Keratinocyte (primary cell): ENCODE measurements at regions not wholly inside any gene's neighbourhood (a gene's known extent, or its start where the extent isn't known, plus 50 kb on each side); places are given as distances from the start of the nearest gene placed in this dataset.

Experiments used
- DNase-seq: peaks from one replicate; pipeline ENCODE4 v3.0.0-alpha.2; 2011; ENCODE audit warnings: low read depth, missing footprints, low spot score
- FAIRE-seq: peaks from 2 replicates; lab custom pipeline; 2011; peaks lifted over from hg19 to GRCh38; lab: Jason Lieb, UNC
- H2AFZ ChIP-seq: 2 replicates; pipeline ENCODE4 v1.6.0; 2012; ENCODE audit warnings: low read length, control low read depth, inconsistent platforms; ENCODE audit not compliant: control insufficient read depth
- H3K27ac ChIP-seq: 2 replicates; pipeline ENCODE4 v1.5.1; 2011; ENCODE audit warnings: low read length; ENCODE audit not compliant: control insufficient read depth, insufficient read depth
- H3K27me3 ChIP-seq: 3 replicates; pipeline ENCODE4 v1.6.0; 2011; ENCODE audit warnings: low read length; ENCODE audit not compliant: control insufficient read depth, insufficient read depth; ENCODE audit errors: extremely low read depth
- H3K36me3 ChIP-seq, 2 experiments: 2 replicates in 1 of 2; 3 replicates in 1 of 2; pipeline ENCODE4 v1.5.1; 2011; ENCODE audit warnings: low read length in 2 of 2, mild to moderate bottlenecking in 1 of 2; ENCODE audit not compliant: control insufficient read depth in 2 of 2, insufficient read depth in 2 of 2; ENCODE audit errors: extremely low read depth in 1 of 2
- H3K4me1 ChIP-seq: 3 replicates; pipeline ENCODE4 v1.5.1; 2011; ENCODE audit warnings: low read length; ENCODE audit not compliant: control insufficient read depth, insufficient read depth; ENCODE audit errors: extremely low read depth
- H3K4me2 ChIP-seq: 3 replicates; pipeline ENCODE4 v1.6.0; 2011; ENCODE audit warnings: low read depth, low read length; ENCODE audit not compliant: control insufficient read depth, insufficient read depth; ENCODE audit errors: extremely low read depth
- H3K4me3 ChIP-seq, 3 experiments: fragments of 200-600 bp in 1 of 3; sonication (generic) in 1 of 3; 2 replicates in 2 of 3; 3 replicates in 1 of 3; pipeline ENCODE4 v1.5.1; 2011 to 2016; ENCODE audit warnings: low read length in 3 of 3, mild to moderate bottlenecking in 3 of 3, control low read depth in 2 of 3, inconsistent platforms in 1 of 3, low read depth in 1 of 3, mixed read lengths in 1 of 3, mixed run types in 1 of 3, moderate library complexity in 1 of 3; ENCODE audit not compliant: control insufficient read depth in 2 of 3, insufficient read depth in 2 of 3; ENCODE audit errors: extremely low read depth in 1 of 3
- H3K79me2 ChIP-seq: 2 replicates; pipeline ENCODE4 v1.6.0; 2012; ENCODE audit warnings: low read length; ENCODE audit not compliant: control insufficient read depth, insufficient read depth
- H3K9ac ChIP-seq: 3 replicates; pipeline ENCODE4 v1.6.0; 2011; ENCODE audit warnings: low read length; ENCODE audit not compliant: control insufficient read depth, insufficient read depth; ENCODE audit errors: extremely low read depth
- H3K9me1 ChIP-seq: 3 replicates; pipeline ENCODE4 v1.6.0; 2011; ENCODE audit warnings: low read length; ENCODE audit not compliant: control insufficient read depth, insufficient read depth; ENCODE audit errors: extremely low read depth
- H3K9me3 ChIP-seq: 2 replicates; pipeline ENCODE4 v1.5.1; 2012; ENCODE audit warnings: low read depth, low read length; ENCODE audit not compliant: control insufficient read depth
- H4K20me1 ChIP-seq: 3 replicates; pipeline ENCODE4 v1.6.0; 2011; ENCODE audit warnings: low read length; ENCODE audit not compliant: control insufficient read depth, insufficient read depth; ENCODE audit errors: extremely low read depth
- EZH2 ChIP-seq: IDR thresholded peaks from one replicate; pipeline ENCODE4 v1.6.1; 2012; ENCODE audit warnings: inconsistent platforms, mild to moderate bottlenecking, low read length, moderate library complexity
- dilution Hi-C: fragments of 300-500 bp; cut with MboI; formaldehyde crosslinking; loops from one replicate; pipeline ENCODE4 v1.7.0; 2020; ENCODE audit warnings: low sequenced_read_pairs; ENCODE audit not compliant: extremely low pct_ligation_motif_present
- TF ChIP-seq, protein P1 (sequence below), 3 experiments: IDR thresholded peaks in 1 of 3; conservative IDR thresholded peaks in 1 of 3; optimal IDR thresholded peaks in 1 of 3; 2 replicates in 2 of 3; 3 replicates in 1 of 3; pipeline versions ENCODE3 to v1.5.1; 2011; ENCODE audit warnings: low read length in 3 of 3, mild to moderate bottlenecking in 3 of 3, moderate library complexity in 2 of 3, control low read depth in 1 of 3, inconsistent platforms in 1 of 3; ENCODE audit not compliant: insufficient read depth in 2 of 3; ENCODE audit errors: extremely low read depth in 1 of 3

GRCh38 chr7:35474100-35474499 is 220.2 kb upstream of the TBX20 start:
- H3K79me2 ChIP-seq, result no peaks in the 10 kb centered on the region
- no peak overlapping the region for H3K4me2 ChIP-seq
- no peak for TF ChIP-seq EZH2
- DNase-seq (no peak), FAIRE-seq (no peak)
- H3K36me3 ChIP-seq, result no peaks in the 10 kb centered on the region
- dilution Hi-C loops, result no loop called here
- H2AFZ ChIP-seq, result no peak overlapping the region
- no peaks in the 10 kb centered on the region for H3K4me1 ChIP-seq
- H3K4me3 ChIP-seq, result no peak overlapping the region
- no peaks in the 10 kb centered on the region for H4K20me1 ChIP-seq
- no peaks in the 10 kb centered on the region for H3K27me3 ChIP-seq
- H3K27ac ChIP-seq, result no peak overlapping the region
- no peaks in the 10 kb centered on the region for H3K9me1 ChIP-seq
- no peak overlapping the region for H3K9ac ChIP-seq
- no peaks in the 10 kb centered on the region for H3K9me3 ChIP-seq

DNA sequence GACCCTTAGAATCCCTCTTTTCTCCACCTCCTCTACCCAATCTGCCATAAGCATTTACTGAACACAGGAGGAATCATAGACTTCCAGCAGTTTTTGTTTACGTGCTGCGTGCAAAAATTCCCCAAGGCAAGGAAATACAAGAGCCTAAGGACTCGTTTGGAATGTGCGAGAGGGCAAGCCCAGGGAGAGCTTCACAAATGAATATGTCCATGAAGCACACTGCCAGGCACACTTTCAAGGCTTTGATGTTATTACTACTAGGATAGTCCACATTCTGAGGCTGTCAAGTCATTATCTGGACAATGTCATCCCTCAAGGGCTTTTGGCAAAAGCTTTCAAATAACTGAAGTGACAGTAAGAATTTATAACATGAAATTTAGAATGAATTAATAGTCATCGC is 214.7 kb upstream of the TBX20 start:
- Histone ChIP-seq H3K27me3 (peaks cover 16% of the 10 kb centered on the region), H3K4me2 (no peak overlapping the region), H3K9ac (no peak overlapping the region), H3K79me2 (no peaks in the 10 kb centered on the region), H3K9me1 (no peaks in the 10 kb centered on the region), H3K36me3 (no peaks in the 10 kb centered on the region), H3K4me3 (no peak overlapping the region), H4K20me1 (no peaks in the 10 kb centered on the region), H3K4me1 (no peaks in the 10 kb centered on the region), H2AFZ (no peak overlapping the region), H3K27ac (no peak overlapping the region), H3K9me3 (no peaks in the 10 kb centered on the region)
- DNase-seq, result no peak
- dilution Hi-C loops, result no loop called here
- TF ChIP-seq, protein P1, sequence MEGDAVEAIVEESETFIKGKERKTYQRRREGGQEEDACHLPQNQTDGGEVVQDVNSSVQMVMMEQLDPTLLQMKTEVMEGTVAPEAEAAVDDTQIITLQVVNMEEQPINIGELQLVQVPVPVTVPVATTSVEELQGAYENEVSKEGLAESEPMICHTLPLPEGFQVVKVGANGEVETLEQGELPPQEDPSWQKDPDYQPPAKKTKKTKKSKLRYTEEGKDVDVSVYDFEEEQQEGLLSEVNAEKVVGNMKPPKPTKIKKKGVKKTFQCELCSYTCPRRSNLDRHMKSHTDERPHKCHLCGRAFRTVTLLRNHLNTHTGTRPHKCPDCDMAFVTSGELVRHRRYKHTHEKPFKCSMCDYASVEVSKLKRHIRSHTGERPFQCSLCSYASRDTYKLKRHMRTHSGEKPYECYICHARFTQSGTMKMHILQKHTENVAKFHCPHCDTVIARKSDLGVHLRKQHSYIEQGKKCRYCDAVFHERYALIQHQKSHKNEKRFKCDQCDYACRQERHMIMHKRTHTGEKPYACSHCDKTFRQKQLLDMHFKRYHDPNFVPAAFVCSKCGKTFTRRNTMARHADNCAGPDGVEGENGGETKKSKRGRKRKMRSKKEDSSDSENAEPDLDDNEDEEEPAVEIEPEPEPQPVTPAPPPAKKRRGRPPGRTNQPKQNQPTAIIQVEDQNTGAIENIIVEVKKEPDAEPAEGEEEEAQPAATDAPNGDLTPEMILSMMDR (optimal IDR thresholded peaks at IDR 0.05 in 1 of 3, IDR thresholded peaks at IDR 0.05 in 1 of 3, conservative IDR thresholded peaks at IDR 0.05 in 1 of 3; ENCODE audit: extremely low read depth in 1 of 3, insufficient read depth in 2 of 3, low read length in 3 of 3), result no peak
- TF ChIP-seq EZH2, result no peak
- no peak for FAIRE-seq

GRCh38 chr7:35467456-35467978 is 213.6 kb upstream of the TBX20 start:
- no peaks in the 10 kb centered on the region for H3K36me3 ChIP-seq
- dilution Hi-C loops, result no loop called here
- no peak overlapping the region for H3K4me2 ChIP-seq
- H2AFZ ChIP-seq, result no peak overlapping the region
- peaks cover 16% of the 10 kb centered on the region for H3K27me3 ChIP-seq
- no peaks in the 10 kb centered on the region for H3K4me1 ChIP-seq
- no peak overlapping the region for H3K27ac ChIP-seq
- no peak overlapping the region for H3K4me3 ChIP-seq
- no peaks in the 10 kb centered on the region for H3K79me2 ChIP-seq
- no peaks in the 10 kb centered on the region for H4K20me1 ChIP-seq
- TF ChIP-seq EZH2, result no peak
- TF ChIP-seq, protein P1 (optimal IDR thresholded peaks at IDR 0.05 in 1 of 3, IDR thresholded peaks at IDR 0.05 in 1 of 3, conservative IDR thresholded peaks at IDR 0.05 in 1 of 3; ENCODE audit: extremely low read depth in 1 of 3, insufficient read depth in 2 of 3, low read length in 3 of 3), result no peak
- H3K9me1 ChIP-seq, result no peaks in the 10 kb centered on the region
- FAIRE-seq, result no peak
- DNase-seq, result no peak
- no peaks in the 10 kb centered on the region for H3K9me3 ChIP-seq
- H3K9ac ChIP-seq, result no peak overlapping the region
